ENCODE measurements at regions not wholly inside any gene's neighbourhood (a gene's known extent, or its start where the extent isn't known, plus 50 kb on each side); places are given as distances from the start of the nearest gene placed in this dataset.

DNA sequence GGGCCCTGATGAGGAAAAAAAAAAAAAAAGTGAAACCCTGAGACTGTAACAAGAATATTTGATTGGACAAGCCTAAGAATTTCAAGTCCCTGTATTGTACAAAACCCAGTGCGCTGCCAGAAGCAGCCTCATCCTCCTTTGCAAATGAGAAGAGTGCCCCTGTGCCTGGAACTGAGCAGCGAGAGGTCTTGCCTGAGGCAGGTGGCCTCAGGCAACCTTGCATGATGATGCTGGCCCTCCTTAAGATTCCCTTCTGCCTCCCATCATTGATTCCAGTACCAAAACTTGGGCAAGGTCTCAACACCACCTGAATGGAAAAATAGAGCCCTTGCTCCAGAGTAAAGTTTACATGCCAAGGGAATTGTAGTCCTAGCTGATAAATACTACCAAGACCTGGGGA is 129.6 kb upstream of the RAB4A start:
- TF ChIP-seq, protein P1, sequence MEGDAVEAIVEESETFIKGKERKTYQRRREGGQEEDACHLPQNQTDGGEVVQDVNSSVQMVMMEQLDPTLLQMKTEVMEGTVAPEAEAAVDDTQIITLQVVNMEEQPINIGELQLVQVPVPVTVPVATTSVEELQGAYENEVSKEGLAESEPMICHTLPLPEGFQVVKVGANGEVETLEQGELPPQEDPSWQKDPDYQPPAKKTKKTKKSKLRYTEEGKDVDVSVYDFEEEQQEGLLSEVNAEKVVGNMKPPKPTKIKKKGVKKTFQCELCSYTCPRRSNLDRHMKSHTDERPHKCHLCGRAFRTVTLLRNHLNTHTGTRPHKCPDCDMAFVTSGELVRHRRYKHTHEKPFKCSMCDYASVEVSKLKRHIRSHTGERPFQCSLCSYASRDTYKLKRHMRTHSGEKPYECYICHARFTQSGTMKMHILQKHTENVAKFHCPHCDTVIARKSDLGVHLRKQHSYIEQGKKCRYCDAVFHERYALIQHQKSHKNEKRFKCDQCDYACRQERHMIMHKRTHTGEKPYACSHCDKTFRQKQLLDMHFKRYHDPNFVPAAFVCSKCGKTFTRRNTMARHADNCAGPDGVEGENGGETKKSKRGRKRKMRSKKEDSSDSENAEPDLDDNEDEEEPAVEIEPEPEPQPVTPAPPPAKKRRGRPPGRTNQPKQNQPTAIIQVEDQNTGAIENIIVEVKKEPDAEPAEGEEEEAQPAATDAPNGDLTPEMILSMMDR (IDR thresholded peaks at IDR 0.05): no peak
- TF ChIP-seq, protein P2, sequence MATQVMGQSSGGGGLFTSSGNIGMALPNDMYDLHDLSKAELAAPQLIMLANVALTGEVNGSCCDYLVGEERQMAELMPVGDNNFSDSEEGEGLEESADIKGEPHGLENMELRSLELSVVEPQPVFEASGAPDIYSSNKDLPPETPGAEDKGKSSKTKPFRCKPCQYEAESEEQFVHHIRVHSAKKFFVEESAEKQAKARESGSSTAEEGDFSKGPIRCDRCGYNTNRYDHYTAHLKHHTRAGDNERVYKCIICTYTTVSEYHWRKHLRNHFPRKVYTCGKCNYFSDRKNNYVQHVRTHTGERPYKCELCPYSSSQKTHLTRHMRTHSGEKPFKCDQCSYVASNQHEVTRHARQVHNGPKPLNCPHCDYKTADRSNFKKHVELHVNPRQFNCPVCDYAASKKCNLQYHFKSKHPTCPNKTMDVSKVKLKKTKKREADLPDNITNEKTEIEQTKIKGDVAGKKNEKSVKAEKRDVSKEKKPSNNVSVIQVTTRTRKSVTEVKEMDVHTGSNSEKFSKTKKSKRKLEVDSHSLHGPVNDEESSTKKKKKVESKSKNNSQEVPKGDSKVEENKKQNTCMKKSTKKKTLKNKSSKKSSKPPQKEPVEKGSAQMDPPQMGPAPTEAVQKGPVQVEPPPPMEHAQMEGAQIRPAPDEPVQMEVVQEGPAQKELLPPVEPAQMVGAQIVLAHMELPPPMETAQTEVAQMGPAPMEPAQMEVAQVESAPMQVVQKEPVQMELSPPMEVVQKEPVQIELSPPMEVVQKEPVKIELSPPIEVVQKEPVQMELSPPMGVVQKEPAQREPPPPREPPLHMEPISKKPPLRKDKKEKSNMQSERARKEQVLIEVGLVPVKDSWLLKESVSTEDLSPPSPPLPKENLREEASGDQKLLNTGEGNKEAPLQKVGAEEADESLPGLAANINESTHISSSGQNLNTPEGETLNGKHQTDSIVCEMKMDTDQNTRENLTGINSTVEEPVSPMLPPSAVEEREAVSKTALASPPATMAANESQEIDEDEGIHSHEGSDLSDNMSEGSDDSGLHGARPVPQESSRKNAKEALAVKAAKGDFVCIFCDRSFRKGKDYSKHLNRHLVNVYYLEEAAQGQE (IDR thresholded peaks at IDR 0.05; ENCODE audit: insufficient read depth in 1 of 2, low read depth in 2 of 2, low read length in 1 of 2): no peak
- no peak for TF ChIP-seq POLR2AphosphoS5 (IDR thresholded peaks at IDR 0.05; ENCODE audit: low read depth, low read length)
- no peak for TF ChIP-seq TCF7L2 (IDR thresholded peaks at IDR 0.05; ENCODE audit: low read depth, low read length)

All from Panc1 (cell line).